ENCODE measurements at regions not wholly inside any gene's neighbourhood (a gene's known extent, or its start where the extent isn't known, plus 50 kb on each side); places are given as distances from the start of the nearest gene placed in this dataset.

GRCh38 chr11:130999086-130999485 lies 82.8 kb upstream of the SNX19 start:
- TF ChIP-seq EZH2 (IDR thresholded peaks at IDR 0.05) (no peak), POLR2AphosphoS5 (IDR thresholded peaks at IDR 0.05; ENCODE audit: borderline replicate concordance, low read depth, low read length) (no peak)
